Prostate gland (tissue), 2 donors: ENCODE measurements at regions not wholly inside any gene's neighbourhood (a gene's known extent, or its start where the extent isn't known, plus 50 kb on each side); places are given as distances from the start of the nearest gene placed in this dataset.

Experiments
- CTCF ChIP-seq, 4 experiments: fragments of 200-600 bp in 2 of 4; fragments of 450-650 bp in 2 of 4; sonication (generic) in 2 of 4; IDR thresholded peaks; 1 replicate in 3 of 4; 2 replicates in 1 of 4; pipeline ENCODE4 v1.5.1; 2016 to 2019; ENCODE audit warnings: antibody characterized with exemption in 4 of 4, mild to moderate bottlenecking in 2 of 4, moderate library complexity in 2 of 4
- POLR2A ChIP-seq: fragments of 450-650 bp; IDR thresholded peaks from one replicate; pipeline ENCODE4 v1.6.1; 2016; ENCODE audit warnings: antibody characterized with exemption, mild to moderate bottlenecking

- no peak for TF ChIP-seq CTCF (IDR thresholded peaks at IDR 0.05)
- TF ChIP-seq POLR2A = no peak
These were observed 385.9 kb upstream of the ZFHX3 start for GRCh38 chr16:73433731-73434307.
